ENCODE measurements at regions not wholly inside any gene's neighbourhood (a gene's known extent, or its start where the extent isn't known, plus 50 kb on each side); places are given as distances from the start of the nearest gene placed in this dataset.

- TF ChIP-seq CTCF (IDR thresholded peaks at IDR 0.05 in 2 of 3, conservative IDR thresholded peaks at IDR 0.05 in 1 of 3; ENCODE audit: borderline replicate concordance in 1 of 3, insufficient read depth in 1 of 3, low read depth in 2 of 3, low read length in 2 of 3) (no peak), RAD21 (IDR thresholded peaks at IDR 0.05; ENCODE audit: low read depth) (no peak), ZNF274 (IDR thresholded peaks at IDR 0.05; ENCODE audit: low read depth, low read length) (no peak), SIN3A (IDR thresholded peaks at IDR 0.05; ENCODE audit: low read depth) (no peak), SP1 (IDR thresholded peaks at IDR 0.05; ENCODE audit: low read depth) (no peak), POLR2A (IDR thresholded peaks at IDR 0.05; ENCODE audit: borderline replicate concordance, extremely low read depth, insufficient read depth, insufficient read length) (no peak), YY1 (IDR thresholded peaks at IDR 0.05; ENCODE audit: extremely low read depth, insufficient replicate concordance, low read depth, low read length) (no peak), POLR2AphosphoS5 (IDR thresholded peaks at IDR 0.05; ENCODE audit: low read depth, low read length) (no peak)
- TF ChIP-seq, protein P1, sequence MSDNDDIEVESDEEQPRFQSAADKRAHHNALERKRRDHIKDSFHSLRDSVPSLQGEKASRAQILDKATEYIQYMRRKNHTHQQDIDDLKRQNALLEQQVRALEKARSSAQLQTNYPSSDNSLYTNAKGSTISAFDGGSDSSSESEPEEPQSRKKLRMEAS (IDR thresholded peaks at IDR 0.05): no peak
Measured at GRCh38 chr6:113640051-113640450, 217.1 kb upstream of the MARCKS start.
